Keratinocyte (primary cell): ENCODE measurements at regions not wholly inside any gene's neighbourhood (a gene's known extent, or its start where the extent isn't known, plus 50 kb on each side); places are given as distances from the start of the nearest gene placed in this dataset.

Experiments
- DNase-seq: peaks from one replicate; pipeline ENCODE4 v3.0.0-alpha.2; 2011; ENCODE audit warnings: low read depth, missing footprints, low spot score
- FAIRE-seq: peaks from 2 replicates; lab custom pipeline; 2011; peaks lifted over from hg19 to GRCh38; lab: Jason Lieb, UNC
- H2AFZ ChIP-seq: 2 replicates; pipeline ENCODE4 v1.6.0; 2012; ENCODE audit warnings: low read length, control low read depth, inconsistent platforms; ENCODE audit not compliant: control insufficient read depth
- H3K27ac ChIP-seq: 2 replicates; pipeline ENCODE4 v1.5.1; 2011; ENCODE audit warnings: low read length; ENCODE audit not compliant: control insufficient read depth, insufficient read depth
- H3K27me3 ChIP-seq: 3 replicates; pipeline ENCODE4 v1.6.0; 2011; ENCODE audit warnings: low read length; ENCODE audit not compliant: control insufficient read depth, insufficient read depth; ENCODE audit errors: extremely low read depth
- H3K36me3 ChIP-seq, 2 experiments: 2 replicates in 1 of 2; 3 replicates in 1 of 2; pipeline ENCODE4 v1.5.1; 2011; ENCODE audit warnings: low read length in 2 of 2, mild to moderate bottlenecking in 1 of 2; ENCODE audit not compliant: control insufficient read depth in 2 of 2, insufficient read depth in 2 of 2; ENCODE audit errors: extremely low read depth in 1 of 2
- H3K4me1 ChIP-seq: 3 replicates; pipeline ENCODE4 v1.5.1; 2011; ENCODE audit warnings: low read length; ENCODE audit not compliant: control insufficient read depth, insufficient read depth; ENCODE audit errors: extremely low read depth
- H3K4me2 ChIP-seq: 3 replicates; pipeline ENCODE4 v1.6.0; 2011; ENCODE audit warnings: low read depth, low read length; ENCODE audit not compliant: control insufficient read depth, insufficient read depth; ENCODE audit errors: extremely low read depth
- H3K4me3 ChIP-seq, 3 experiments: fragments of 200-600 bp in 1 of 3; sonication (generic) in 1 of 3; 2 replicates in 2 of 3; 3 replicates in 1 of 3; pipeline ENCODE4 v1.5.1; 2011 to 2016; ENCODE audit warnings: low read length in 3 of 3, mild to moderate bottlenecking in 3 of 3, control low read depth in 2 of 3, inconsistent platforms in 1 of 3, low read depth in 1 of 3, mixed read lengths in 1 of 3, mixed run types in 1 of 3, moderate library complexity in 1 of 3; ENCODE audit not compliant: control insufficient read depth in 2 of 3, insufficient read depth in 2 of 3; ENCODE audit errors: extremely low read depth in 1 of 3
- H3K79me2 ChIP-seq: 2 replicates; pipeline ENCODE4 v1.6.0; 2012; ENCODE audit warnings: low read length; ENCODE audit not compliant: control insufficient read depth, insufficient read depth
- H3K9ac ChIP-seq: 3 replicates; pipeline ENCODE4 v1.6.0; 2011; ENCODE audit warnings: low read length; ENCODE audit not compliant: control insufficient read depth, insufficient read depth; ENCODE audit errors: extremely low read depth
- H3K9me1 ChIP-seq: 3 replicates; pipeline ENCODE4 v1.6.0; 2011; ENCODE audit warnings: low read length; ENCODE audit not compliant: control insufficient read depth, insufficient read depth; ENCODE audit errors: extremely low read depth
- H3K9me3 ChIP-seq: 2 replicates; pipeline ENCODE4 v1.5.1; 2012; ENCODE audit warnings: low read depth, low read length; ENCODE audit not compliant: control insufficient read depth
- H4K20me1 ChIP-seq: 3 replicates; pipeline ENCODE4 v1.6.0; 2011; ENCODE audit warnings: low read length; ENCODE audit not compliant: control insufficient read depth, insufficient read depth; ENCODE audit errors: extremely low read depth
- CTCF ChIP-seq, 3 experiments: IDR thresholded peaks in 1 of 3; conservative IDR thresholded peaks in 1 of 3; optimal IDR thresholded peaks in 1 of 3; 2 replicates in 2 of 3; 3 replicates in 1 of 3; pipeline versions ENCODE3 to v1.5.1; 2011; ENCODE audit warnings: low read length in 3 of 3, mild to moderate bottlenecking in 3 of 3, moderate library complexity in 2 of 3, control low read depth in 1 of 3, inconsistent platforms in 1 of 3; ENCODE audit not compliant: insufficient read depth in 2 of 3; ENCODE audit errors: extremely low read depth in 1 of 3
- EZH2 ChIP-seq: IDR thresholded peaks from one replicate; pipeline ENCODE4 v1.6.1; 2012; ENCODE audit warnings: inconsistent platforms, mild to moderate bottlenecking, low read length, moderate library complexity
- dilution Hi-C: fragments of 300-500 bp; cut with MboI; formaldehyde crosslinking; loops from one replicate; pipeline ENCODE4 v1.7.0; 2020; ENCODE audit warnings: low sequenced_read_pairs; ENCODE audit not compliant: extremely low pct_ligation_motif_present

- Histone ChIP-seq H2AFZ (no peak overlapping the region), H3K9ac (no peak overlapping the region), H3K27ac (no peak overlapping the region), H3K4me1 (no peaks in the 10 kb centered on the region), H4K20me1 (no peaks in the 10 kb centered on the region), H3K9me3 (no peaks in the 10 kb centered on the region), H3K79me2 (no peaks in the 10 kb centered on the region), H3K36me3 (no peaks in the 10 kb centered on the region), H3K4me2 (no peak overlapping the region), H3K9me1 (no peaks in the 10 kb centered on the region), H3K27me3 (no peaks in the 10 kb centered on the region), H3K4me3 (no peak overlapping the region)
- TF ChIP-seq EZH2 (no peak), CTCF (optimal IDR thresholded peaks at IDR 0.05 in 1 of 3, IDR thresholded peaks at IDR 0.05 in 1 of 3, conservative IDR thresholded peaks at IDR 0.05 in 1 of 3; ENCODE audit: extremely low read depth in 1 of 3, insufficient read depth in 2 of 3, low read length in 3 of 3) (no peak)
- no peak for DNase-seq
- dilution Hi-C loops, result no loop called here
- FAIRE-seq, result no peak
Measured at GRCh38 chr15:87496795-87497194, 759.7 kb downstream of the NTRK3 start.

- Histone ChIP-seq H3K79me2 (no peaks in the 10 kb centered on the region), H3K27ac (no peak overlapping the region), H3K9me3 (no peaks in the 10 kb centered on the region), H3K27me3 (no peaks in the 10 kb centered on the region), H3K4me1 (no peaks in the 10 kb centered on the region), H3K4me2 (no peak overlapping the region), H4K20me1 (no peaks in the 10 kb centered on the region), H3K9ac (no peak overlapping the region), H2AFZ (no peak overlapping the region), H3K9me1 (no peaks in the 10 kb centered on the region), H3K4me3 (no peak overlapping the region), H3K36me3 (no peaks in the 10 kb centered on the region)
- TF ChIP-seq EZH2 (no peak), CTCF (optimal IDR thresholded peaks at IDR 0.05 in 1 of 3, IDR thresholded peaks at IDR 0.05 in 1 of 3, conservative IDR thresholded peaks at IDR 0.05 in 1 of 3; ENCODE audit: extremely low read depth in 1 of 3, insufficient read depth in 2 of 3, low read length in 3 of 3) (no peak)
- DNase-seq, result no peak
- FAIRE-seq, result no peak
- dilution Hi-C loops, result no loop called here
Measured at GRCh38 chr15:87496109-87496508, 760.4 kb downstream of the NTRK3 start.
